Activated CD4-positive, alpha-beta T cell treated with anti-CD3 and anti-CD28 coated beads for 36 hours (primary cell): ENCODE measurements at regions not wholly inside any gene's neighbourhood (a gene's known extent, or its start where the extent isn't known, plus 50 kb on each side); places are given as distances from the start of the nearest gene placed in this dataset.

Experiments used
- ATAC-seq: fragments of 200-7000 bp; cut with Tn5 transposase; one replicate; pipeline ENCODE4 v1.10.0; 2021; ENCODE audit warnings: mild to moderate bottlenecking, moderate library complexity
- CTCF ChIA-PET: fragments of 350-600 bp; sonication (Branson Sonifier 250); formaldehyde crosslinking; loops from one replicate; lab custom pipeline; 2021; ENCODE audit warnings: antibody characterized with exemption; lab: Charles Lee
- POLR2A ChIA-PET: fragments of 350-600 bp; sonication (Branson Sonifier 250); formaldehyde crosslinking; loops from one replicate; lab custom pipeline; 2021; ENCODE audit warnings: antibody characterized with exemption, inconsistent platforms; lab: Charles Lee
- DNase-seq: peaks from one replicate; pipeline ENCODE4 v3.0.0-alpha.2; 2020
- H3K27ac Mint-ChIP-seq: one replicate; pipeline ENCODE4 v1.8.0; 2021; ENCODE audit warnings: mixed read lengths
- H3K27me3 Mint-ChIP-seq: one replicate; pipeline ENCODE4 v1.8.0; 2021; ENCODE audit warnings: mixed read lengths
- H3K36me3 Mint-ChIP-seq: one replicate; pipeline ENCODE4 v1.8.0; 2021; ENCODE audit warnings: low read depth, mixed read lengths
- H3K4me1 Mint-ChIP-seq: one replicate; pipeline ENCODE4 v1.8.0; 2021; ENCODE audit warnings: mixed read lengths
- H3K4me3 Mint-ChIP-seq: one replicate; pipeline ENCODE4 v1.8.0; 2021; ENCODE audit warnings: mild to moderate bottlenecking, moderate library complexity, mixed read lengths
- H3K9me3 Mint-ChIP-seq: one replicate; pipeline ENCODE4 v1.8.0; 2021; ENCODE audit warnings: low read depth, mixed read lengths
- intact Hi-C, 2 experiments: fragments of 100-400 bp; cut with DNase I in 1 of 2; cut with micrococcal nuclease in 1 of 2; formaldehyde crosslinking; loops; one replicate each; pipeline versions ENCODE4 v1.14.2 to v1.15.1; 2022 to 2024; cut with DNase I, micrococcal nuclease

- ChIA-PET CTCF (interaction anchor here (0.6 to 0.7 kb wide), 2 partner anchors 62 to 979 kb away, joined by 3 read pairs; no protein-coding TSS in a partner anchor), POLR2A (no interaction called here)
- Mint-ChIP-seq H3K27me3 (peaks cover 14% of the 10 kb centered on the region), H3K9me3 (no peaks in the 10 kb centered on the region), H3K27ac (no peak overlapping the region), H3K36me3 (no peaks in the 10 kb centered on the region), H3K4me1 (no peaks in the 10 kb centered on the region), H3K4me3 (no peak overlapping the region)
- DNase-seq (no peak), ATAC-seq (no peak)
- intact Hi-C loops = no loop called here
Observed at GRCh38 chr10:63896992-63897391, 375.8 kb downstream of the REEP3 start.

- Mint-ChIP-seq H3K27ac (no peak overlapping the region), H3K27me3 (peaks cover 5% of the 10 kb centered on the region), H3K4me1 (no peaks in the 10 kb centered on the region), H3K9me3 (no peaks in the 10 kb centered on the region), H3K36me3 (no peaks in the 10 kb centered on the region), H3K4me3 (no peak overlapping the region)
- no peak for DNase-seq
- intact Hi-C loops = no loop called here
- no peak for ATAC-seq
- ChIA-PET CTCF (interaction anchor here (1.1 kb wide), 1 partner anchor 10 kb away, joined by 3 read pairs; no protein-coding TSS in a partner anchor), POLR2A (no interaction called here)
Observed at GRCh38 chr10:63899673-63900300, 378.6 kb downstream of the REEP3 start.

GRCh38 chr10:63901228-63901627, 380.0 kb downstream of the REEP3 start:
- H3K4me1 Mint-ChIP-seq = no peaks in the 10 kb centered on the region
- no peak overlapping the region for H3K27ac Mint-ChIP-seq
- H3K36me3 Mint-ChIP-seq = no peaks in the 10 kb centered on the region
- CTCF ChIA-PET = interaction anchor here (1.1 to 3.6 kb wide), 2 partner anchors 12 to 35 kb away, joined by 3 to 16 read pairs; no protein-coding TSS in a partner anchor
- ATAC-seq (no peak), DNase-seq (peak; percentile 6)
- POLR2A ChIA-PET = no interaction called here
- no peaks in the 10 kb centered on the region for H3K9me3 Mint-ChIP-seq
- H3K4me3 Mint-ChIP-seq = no peak overlapping the region
- intact Hi-C loops = no loop called here
- peaks cover 5% of the 10 kb centered on the region for H3K27me3 Mint-ChIP-seq

- ATAC-seq (no peak), DNase-seq (no peak)
- Mint-ChIP-seq H3K4me1 (no peaks in the 10 kb centered on the region), H3K4me3 (no peak overlapping the region), H3K36me3 (no peaks in the 10 kb centered on the region), H3K27ac (no peak overlapping the region), H3K9me3 (no peaks in the 10 kb centered on the region), H3K27me3 (peaks cover 5% of the 10 kb centered on the region)
- intact Hi-C loops = no loop called here
- POLR2A ChIA-PET = no interaction called here
- CTCF ChIA-PET = interaction anchor here (0.8 to 3.6 kb wide), 2 partner anchors 35 to 196 kb away, joined by 3 to 16 read pairs; no protein-coding TSS in a partner anchor
Observed at GRCh38 chr10:63901881-63902280, 380.7 kb downstream of the REEP3 start.

GRCh38 chr10:63910806-63911205, 389.6 kb downstream of the REEP3 start:
- intact Hi-C loops = no loop called here
- Mint-ChIP-seq H3K4me1 (no peaks in the 10 kb centered on the region), H3K27ac (no peak overlapping the region), H3K9me3 (no peaks in the 10 kb centered on the region), H3K27me3 (peaks cover 7% of the 10 kb centered on the region), H3K4me3 (no peak overlapping the region), H3K36me3 (no peaks in the 10 kb centered on the region)
- ChIA-PET POLR2A (no interaction called here), CTCF (no interaction called here)
- no peak for ATAC-seq
- no peak for DNase-seq

- Mint-ChIP-seq H3K36me3 (no peaks in the 10 kb centered on the region), H3K27ac (no peak overlapping the region), H3K4me3 (no peak overlapping the region), H3K27me3 (peaks cover 8% of the 10 kb centered on the region), H3K9me3 (no peaks in the 10 kb centered on the region), H3K4me1 (no peaks in the 10 kb centered on the region)
- ATAC-seq = no peak
- DNase-seq = no peak
- ChIA-PET POLR2A (no interaction called here), CTCF (interaction anchor here (1.2 to 1.3 kb wide), 2 partner anchors 21 to 49 kb away, joined by 4 to 5 read pairs; no protein-coding TSS in a partner anchor)
- intact Hi-C loops = no loop called here
Observed at GRCh38 chr10:63915240-63915639, 394.0 kb downstream of the REEP3 start.

GRCh38 chr10:63917363-63917762, 396.2 kb downstream of the REEP3 start:
- peaks cover 8% of the 10 kb centered on the region for H3K27me3 Mint-ChIP-seq
- intact Hi-C loops = no loop called here
- no peak overlapping the region for H3K27ac Mint-ChIP-seq
- no peak overlapping the region for H3K4me3 Mint-ChIP-seq
- CTCF ChIA-PET = no interaction called here
- H3K4me1 Mint-ChIP-seq = no peaks in the 10 kb centered on the region
- POLR2A ChIA-PET = no interaction called here
- ATAC-seq (no peak), DNase-seq (no peak)
- no peaks in the 10 kb centered on the region for H3K36me3 Mint-ChIP-seq
- H3K9me3 Mint-ChIP-seq = no peaks in the 10 kb centered on the region

GRCh38 chr10:63919575-63920279, 398.5 kb downstream of the REEP3 start:
- H3K4me1 Mint-ChIP-seq = no peaks in the 10 kb centered on the region
- ATAC-seq = no peak
- H3K27ac Mint-ChIP-seq = no peak overlapping the region
- ChIA-PET POLR2A (no interaction called here), CTCF (interaction anchor here (0.6 kb wide), 1 partner anchor 21 kb away, joined by 3 read pairs; no protein-coding TSS in a partner anchor)
- no peak overlapping the region for H3K4me3 Mint-ChIP-seq
- peaks cover 6% of the 10 kb centered on the region for H3K27me3 Mint-ChIP-seq
- DNase-seq = no peak
- intact Hi-C loops = no loop called here
- no peaks in the 10 kb centered on the region for H3K9me3 Mint-ChIP-seq
- H3K36me3 Mint-ChIP-seq = no peaks in the 10 kb centered on the region

GRCh38 chr10:63920926-63921325, 399.7 kb downstream of the REEP3 start:
- no peak for ATAC-seq
- no peaks in the 10 kb centered on the region for H3K36me3 Mint-ChIP-seq
- CTCF ChIA-PET = interaction anchor here (0.6 to 1.3 kb wide), 3 partner anchors 8 to 745 kb away, joined by 3 read pairs; no protein-coding TSS in a partner anchor

GRCh38 chr10:63921908-63922467, 400.8 kb downstream of the REEP3 start:
- H3K9me3 Mint-ChIP-seq = no peaks in the 10 kb centered on the region
- no peaks in the 10 kb centered on the region for H3K36me3 Mint-ChIP-seq
- DNase-seq = no peak
- POLR2A ChIA-PET = no interaction called here
- no peak overlapping the region for H3K4me3 Mint-ChIP-seq
- no peak for ATAC-seq
- intact Hi-C loops = no loop called here
- peaks cover 8% of the 10 kb centered on the region for H3K27me3 Mint-ChIP-seq
- H3K27ac Mint-ChIP-seq = no peak overlapping the region
- no peaks in the 10 kb centered on the region for H3K4me1 Mint-ChIP-seq
- CTCF ChIA-PET = no interaction called here

More at GRCh38 chr10:63920926-63921325, 399.7 kb downstream of the REEP3 start:
- DNase-seq = no peak
- intact Hi-C loops = no loop called here
- Mint-ChIP-seq H3K27me3 (peaks cover 8% of the 10 kb centered on the region), H3K27ac (no peak overlapping the region), H3K9me3 (no peaks in the 10 kb centered on the region), H3K4me1 (no peaks in the 10 kb centered on the region), H3K4me3 (no peak overlapping the region)
- POLR2A ChIA-PET = no interaction called here

- ATAC-seq = no peak
- DNase-seq = no peak
- Mint-ChIP-seq H3K9me3 (no peaks in the 10 kb centered on the region), H3K4me3 (no peak overlapping the region), H3K36me3 (no peaks in the 10 kb centered on the region), H3K27me3 (peaks cover 8% of the 10 kb centered on the region), H3K4me1 (no peaks in the 10 kb centered on the region), H3K27ac (no peak overlapping the region)
- POLR2A ChIA-PET = no interaction called here
- intact Hi-C loops = no loop called here
- CTCF ChIA-PET = no interaction called here
Observed at GRCh38 chr10:63922468-63923284, 401.5 kb downstream of the REEP3 start.
